Activated CD4-positive, alpha-beta T cell treated with anti-CD3 and anti-CD28 coated beads, Interleukin-2, amount 10 ng/mL, durations not matched to agents 24 days and 14 days (primary cell): ENCODE measurements at regions not wholly inside any gene's neighbourhood (a gene's known extent, or its start where the extent isn't known, plus 50 kb on each side); places are given as distances from the start of the nearest gene placed in this dataset.

Source experiments
- DNase-seq: peaks from one replicate; pipeline ENCODE4 v3.0.0; 2022
- H3K27ac Mint-ChIP-seq: one replicate; pipeline ENCODE4 v1.8.0; 2022; ENCODE audit warnings: mild to moderate bottlenecking, mixed read lengths
- H3K27me3 Mint-ChIP-seq: one replicate; pipeline ENCODE4 v1.8.0; 2022; ENCODE audit warnings: mixed read lengths
- H3K36me3 Mint-ChIP-seq: one replicate; pipeline ENCODE4 v1.8.0; 2022; ENCODE audit warnings: low read depth, mild to moderate bottlenecking, mixed read lengths
- H3K4me1 Mint-ChIP-seq: one replicate; pipeline ENCODE4 v1.8.0; 2021; ENCODE audit warnings: mixed read lengths
- H3K4me3 Mint-ChIP-seq: one replicate; pipeline ENCODE4 v1.8.0; 2022; ENCODE audit warnings: mild to moderate bottlenecking, moderate library complexity, mixed read lengths
- H3K9me3 Mint-ChIP-seq: one replicate; pipeline ENCODE4 v1.8.0; 2021; ENCODE audit warnings: mixed read lengths
- intact Hi-C: fragments of 100-400 bp; cut with micrococcal nuclease; formaldehyde crosslinking; loops from one replicate; pipeline ENCODE4 v1.15.1; 2023

DNA sequence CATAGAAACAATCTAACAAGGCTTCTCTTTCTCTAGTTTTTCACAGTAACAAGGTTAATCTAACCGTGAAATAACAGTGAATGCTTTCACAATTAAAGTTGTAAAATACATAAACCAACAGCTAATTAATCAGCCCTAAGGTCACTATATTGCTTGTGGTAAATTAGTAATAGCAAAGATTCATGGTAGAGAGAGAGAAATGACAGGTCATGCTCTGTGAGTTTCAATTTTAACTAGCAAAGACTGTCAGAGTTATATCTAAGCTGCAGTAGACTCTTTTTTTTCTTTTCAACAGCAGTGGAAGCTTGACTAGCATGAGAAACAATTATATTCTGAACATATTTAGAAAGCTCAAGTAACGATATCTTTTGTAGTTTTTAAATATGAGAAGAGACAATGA lies 1068.0 kb downstream of the MAT2B start:
- H3K27ac Mint-ChIP-seq: no peak overlapping the region
- no peaks in the 10 kb centered on the region for H3K36me3 Mint-ChIP-seq
- intact Hi-C loops: no loop called here
- peaks cover 3% of the 10 kb centered on the region for H3K9me3 Mint-ChIP-seq
- H3K4me3 Mint-ChIP-seq: no peak overlapping the region
- no peaks in the 10 kb centered on the region for H3K27me3 Mint-ChIP-seq
- no peaks in the 10 kb centered on the region for H3K4me1 Mint-ChIP-seq
- DNase-seq: no peak

DNA sequence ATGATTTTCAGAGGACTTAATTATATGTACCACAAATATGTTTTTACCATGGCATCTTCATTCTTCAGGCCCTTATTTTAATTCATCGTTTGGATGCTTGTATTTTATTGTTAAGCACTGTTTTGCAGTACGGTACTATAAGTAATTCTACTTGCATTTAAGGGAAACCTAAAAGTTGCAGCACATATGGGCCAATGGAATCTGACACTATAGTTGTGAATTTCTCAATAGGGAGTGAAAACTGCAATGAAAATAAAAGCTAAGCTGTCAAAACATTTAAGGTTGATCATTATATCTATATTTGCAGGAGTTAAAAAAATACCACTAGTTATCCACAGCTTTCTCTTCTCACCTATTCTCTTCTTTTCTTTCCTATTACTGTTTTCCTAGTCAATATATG lies 1071.8 kb downstream of the MAT2B start:
- no peak overlapping the region for H3K27ac Mint-ChIP-seq
- no peaks in the 10 kb centered on the region for H3K9me3 Mint-ChIP-seq
- H3K27me3 Mint-ChIP-seq: no peaks in the 10 kb centered on the region
- H3K4me1 Mint-ChIP-seq: no peaks in the 10 kb centered on the region
- no peak overlapping the region for H3K4me3 Mint-ChIP-seq
- intact Hi-C loops: no loop called here
- no peak for DNase-seq
- H3K36me3 Mint-ChIP-seq: no peaks in the 10 kb centered on the region

DNA sequence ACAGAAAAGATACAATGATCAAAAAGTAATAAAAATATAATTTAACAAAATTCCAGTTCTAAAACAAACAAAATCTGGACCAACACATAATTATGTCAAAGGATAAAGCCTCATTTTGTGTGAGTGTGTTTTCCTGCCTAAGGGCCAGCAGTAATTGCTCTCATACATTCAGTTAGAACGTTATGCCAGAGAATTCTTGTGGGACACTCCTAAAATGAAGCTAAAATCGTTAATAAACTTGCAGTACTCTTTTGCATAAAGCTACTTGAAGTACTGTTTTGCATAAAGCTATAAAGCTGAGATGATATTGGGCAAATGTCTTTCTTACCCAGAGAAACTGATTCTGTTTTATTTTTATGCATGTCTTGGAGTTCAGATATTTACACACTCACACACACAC lies 1072.3 kb downstream of the MAT2B start:
- Mint-ChIP-seq H3K27me3 (no peaks in the 10 kb centered on the region), H3K9me3 (no peaks in the 10 kb centered on the region), H3K27ac (no peak overlapping the region), H3K36me3 (no peaks in the 10 kb centered on the region), H3K4me3 (no peak overlapping the region), H3K4me1 (no peaks in the 10 kb centered on the region)
- intact Hi-C loops: no loop called here
- DNase-seq: no peak

DNA sequence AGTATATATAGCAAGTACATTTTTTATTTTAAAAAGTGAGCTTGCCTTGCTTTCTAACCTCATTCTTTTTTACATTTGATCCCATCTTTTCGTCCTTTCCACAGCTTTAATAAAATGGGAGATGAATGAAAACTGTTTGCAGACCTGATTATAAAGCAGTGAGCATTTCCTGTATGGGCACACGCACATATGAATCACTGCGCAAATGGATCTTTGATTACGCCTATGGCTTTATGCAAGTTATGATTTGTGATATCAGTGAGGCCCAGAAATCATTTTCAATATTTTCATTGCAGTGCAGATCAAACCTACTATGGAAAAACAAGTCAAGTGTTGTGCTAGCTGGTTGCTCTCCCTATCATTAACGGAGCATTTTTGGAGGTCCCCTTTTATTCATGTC lies 1073.0 kb downstream of the MAT2B start:
- Mint-ChIP-seq H3K27me3 (no peaks in the 10 kb centered on the region), H3K4me3 (no peak overlapping the region), H3K9me3 (no peaks in the 10 kb centered on the region), H3K36me3 (no peaks in the 10 kb centered on the region), H3K4me1 (no peaks in the 10 kb centered on the region), H3K27ac (no peak overlapping the region)
- intact Hi-C loops: no loop called here
- no peak for DNase-seq

DNA sequence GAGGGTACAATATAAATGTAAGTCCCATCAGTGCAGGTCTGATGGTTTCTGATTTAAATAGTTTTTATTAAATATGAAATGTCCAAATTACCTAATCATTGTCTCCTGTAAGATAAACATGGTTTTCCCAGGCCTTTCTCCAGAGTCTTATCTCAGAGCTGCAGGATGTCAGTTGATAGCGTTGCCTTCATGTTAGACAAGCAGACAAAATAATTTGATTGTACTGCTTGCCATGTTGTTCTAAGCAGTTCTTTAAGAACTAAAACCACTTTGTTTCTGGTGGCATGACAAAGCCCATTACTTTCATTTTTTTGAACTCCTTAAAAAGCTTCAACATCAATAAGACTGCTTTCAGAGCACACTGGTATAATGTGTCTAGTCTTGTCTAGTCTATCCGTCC lies 1073.5 kb downstream of the MAT2B start:
- H3K27ac Mint-ChIP-seq: no peak overlapping the region
- intact Hi-C loops: no loop called here
- no peaks in the 10 kb centered on the region for H3K9me3 Mint-ChIP-seq
- H3K27me3 Mint-ChIP-seq: no peaks in the 10 kb centered on the region
- no peaks in the 10 kb centered on the region for H3K36me3 Mint-ChIP-seq
- no peak for DNase-seq
- no peak overlapping the region for H3K4me3 Mint-ChIP-seq
- no peaks in the 10 kb centered on the region for H3K4me1 Mint-ChIP-seq

DNA sequence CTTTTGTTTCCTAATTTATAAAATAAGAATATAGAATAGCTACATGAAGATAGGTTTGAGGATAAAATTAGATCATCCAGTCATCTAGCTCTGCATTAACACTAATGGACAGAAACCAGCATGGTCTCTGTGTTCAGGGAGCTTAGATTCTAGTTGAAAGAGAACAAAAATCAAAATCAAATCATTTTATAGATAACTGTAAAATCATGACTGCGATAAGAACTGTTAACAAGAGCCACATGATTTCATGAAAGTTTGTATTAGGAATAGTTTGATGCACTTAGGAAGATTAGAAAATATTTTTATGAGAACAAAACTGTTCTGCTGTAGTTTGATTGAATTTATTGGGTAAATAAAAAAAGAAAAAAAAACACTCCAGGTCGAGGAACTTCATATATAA lies 1074.7 kb downstream of the MAT2B start:
- intact Hi-C loops: no loop called here
- Mint-ChIP-seq H3K36me3 (no peaks in the 10 kb centered on the region), H3K4me3 (no peak overlapping the region), H3K27ac (no peak overlapping the region), H3K9me3 (no peaks in the 10 kb centered on the region), H3K27me3 (no peaks in the 10 kb centered on the region), H3K4me1 (no peaks in the 10 kb centered on the region)
- no peak for DNase-seq

DNA sequence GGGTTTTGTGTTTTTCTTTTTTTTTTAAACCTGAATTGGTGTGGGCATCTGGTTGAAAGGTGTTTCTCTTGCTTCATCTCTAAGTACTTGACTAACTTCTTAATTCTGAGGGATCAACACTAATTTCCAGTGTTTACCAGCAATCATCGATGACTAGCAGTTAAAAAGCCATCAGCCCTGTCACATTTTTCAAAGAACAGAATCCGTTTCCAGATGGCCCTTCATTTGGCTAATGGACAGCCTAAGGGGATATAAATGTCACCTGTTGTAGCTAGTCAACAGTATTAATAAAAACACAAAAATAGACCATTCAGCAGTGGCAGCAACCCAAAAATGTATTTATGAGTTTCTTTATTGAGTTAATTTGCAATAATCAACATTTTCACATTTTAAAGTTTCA lies 1076.5 kb downstream of the MAT2B start:
- intact Hi-C loops: no loop called here
- H3K4me1 Mint-ChIP-seq: no peaks in the 10 kb centered on the region
- DNase-seq: no peak
- H3K9me3 Mint-ChIP-seq: no peaks in the 10 kb centered on the region
- no peaks in the 10 kb centered on the region for H3K27me3 Mint-ChIP-seq
- H3K4me3 Mint-ChIP-seq: no peak overlapping the region
- H3K36me3 Mint-ChIP-seq: no peaks in the 10 kb centered on the region
- no peak overlapping the region for H3K27ac Mint-ChIP-seq

DNA sequence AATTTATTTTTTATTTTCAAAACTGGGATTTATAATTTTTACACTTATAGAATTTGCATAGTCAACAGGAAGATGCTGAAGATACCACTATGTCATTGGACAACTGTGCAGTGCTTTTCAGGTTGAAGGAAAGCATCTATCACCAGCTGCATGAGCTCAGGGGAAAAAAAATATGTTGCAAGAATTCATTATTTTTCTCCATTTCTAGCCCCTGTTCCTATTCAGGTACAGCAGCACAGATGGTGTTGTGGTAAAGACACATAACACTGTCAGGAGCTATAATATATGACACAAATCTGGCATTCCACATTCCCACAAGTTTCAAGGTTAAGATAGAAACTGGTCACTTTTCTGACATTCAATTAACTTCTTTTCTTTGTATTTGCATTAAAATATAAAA lies 1088.6 kb downstream of the MAT2B start:
- Mint-ChIP-seq H3K27me3 (no peaks in the 10 kb centered on the region), H3K4me3 (no peak overlapping the region), H3K4me1 (no peaks in the 10 kb centered on the region), H3K36me3 (no peaks in the 10 kb centered on the region), H3K27ac (no peak overlapping the region), H3K9me3 (no peaks in the 10 kb centered on the region)
- DNase-seq: no peak
- intact Hi-C loops: no loop called here

DNA sequence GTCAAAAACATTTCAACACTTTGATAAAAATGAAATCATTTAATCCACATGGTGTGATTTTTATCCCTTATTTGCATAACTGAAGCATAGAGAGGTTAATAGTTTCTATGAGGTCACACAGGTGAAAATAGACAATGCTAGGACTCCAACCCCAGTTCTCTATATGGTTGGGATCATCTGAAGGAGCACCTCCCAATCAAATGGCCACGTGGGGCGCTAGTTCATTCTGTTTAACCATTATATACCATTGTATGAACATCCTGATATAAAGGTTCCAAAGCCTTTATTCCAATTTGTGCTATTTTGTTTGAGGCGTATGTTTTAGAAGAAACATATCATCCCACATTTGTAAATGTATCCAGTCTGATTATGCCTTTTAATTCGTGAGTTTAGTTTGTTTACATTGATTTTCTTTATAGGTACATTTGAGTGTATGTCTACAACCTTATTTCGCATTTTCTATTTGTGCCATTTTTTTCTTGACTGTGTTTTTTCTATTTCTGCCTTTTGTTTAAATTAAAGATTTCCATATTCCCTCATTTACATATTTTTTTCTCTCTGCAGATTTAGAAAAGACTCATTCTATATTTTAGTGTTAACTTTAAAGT lies 1092.0 kb downstream of the MAT2B start:
- H3K27me3 Mint-ChIP-seq: no peaks in the 10 kb centered on the region
- no peaks in the 10 kb centered on the region for H3K9me3 Mint-ChIP-seq
- intact Hi-C loops: no loop called here
- DNase-seq: no peak
- no peak overlapping the region for H3K27ac Mint-ChIP-seq
- H3K4me1 Mint-ChIP-seq: no peaks in the 10 kb centered on the region
- H3K4me3 Mint-ChIP-seq: no peak overlapping the region
- H3K36me3 Mint-ChIP-seq: no peaks in the 10 kb centered on the region

DNA sequence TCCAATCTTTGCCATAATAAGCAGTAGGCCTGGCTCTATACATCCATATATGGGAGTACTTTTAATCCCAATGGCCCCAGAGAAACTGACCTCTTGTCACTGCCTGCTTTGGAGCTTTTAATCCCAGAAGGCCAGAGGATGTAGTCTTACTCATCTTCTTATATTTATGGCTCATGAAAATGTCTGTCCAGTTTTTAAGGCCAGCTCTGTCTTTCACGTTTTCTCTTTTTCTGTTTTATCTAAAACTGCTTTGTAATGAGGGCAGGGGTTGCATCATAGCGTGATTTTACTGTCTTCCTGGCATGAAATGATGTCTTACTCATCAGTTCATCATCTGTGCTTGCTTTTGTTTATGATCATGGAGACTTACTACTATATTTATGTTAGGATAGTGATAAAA lies 1094.9 kb downstream of the MAT2B start:
- Mint-ChIP-seq H3K27me3 (no peaks in the 10 kb centered on the region), H3K9me3 (no peaks in the 10 kb centered on the region), H3K4me3 (no peak overlapping the region), H3K4me1 (no peaks in the 10 kb centered on the region), H3K36me3 (no peaks in the 10 kb centered on the region), H3K27ac (no peak overlapping the region)
- intact Hi-C loops: no loop called here
- no peak for DNase-seq

DNA sequence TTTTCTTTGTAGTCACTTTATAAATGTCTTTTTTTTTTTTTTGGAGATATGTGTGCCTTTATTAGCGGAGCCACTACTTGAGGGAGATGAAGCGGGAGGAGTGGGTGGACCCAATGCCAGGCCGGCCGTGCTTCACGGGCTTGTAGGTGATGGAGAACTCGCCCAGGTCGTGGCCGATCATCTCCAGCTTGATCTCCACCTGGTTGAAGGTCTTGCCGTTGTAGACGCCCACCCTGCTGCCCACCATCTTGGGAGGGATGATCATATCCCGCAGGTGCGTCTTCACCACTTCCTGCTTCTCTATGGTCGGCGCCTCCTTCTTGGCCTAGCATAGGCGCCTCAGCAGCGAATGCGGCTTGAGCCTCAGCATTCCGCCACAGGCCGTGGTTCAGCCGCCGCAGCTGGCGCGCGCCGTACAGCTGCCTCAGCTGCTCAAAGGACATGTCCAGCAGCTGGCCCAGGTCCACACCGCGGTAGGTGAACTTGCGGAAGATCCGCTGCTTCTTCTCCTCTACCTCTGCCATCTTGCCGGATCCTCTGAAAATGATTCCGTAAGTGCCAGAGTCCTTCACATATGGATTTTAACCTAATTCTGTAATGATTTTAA lies 1095.6 kb downstream of the MAT2B start:
- Mint-ChIP-seq H3K27me3 (no peaks in the 10 kb centered on the region), H3K4me1 (no peaks in the 10 kb centered on the region), H3K9me3 (no peaks in the 10 kb centered on the region), H3K4me3 (no peak overlapping the region), H3K36me3 (no peaks in the 10 kb centered on the region), H3K27ac (no peak overlapping the region)
- intact Hi-C loops: no loop called here
- DNase-seq: no peak

DNA sequence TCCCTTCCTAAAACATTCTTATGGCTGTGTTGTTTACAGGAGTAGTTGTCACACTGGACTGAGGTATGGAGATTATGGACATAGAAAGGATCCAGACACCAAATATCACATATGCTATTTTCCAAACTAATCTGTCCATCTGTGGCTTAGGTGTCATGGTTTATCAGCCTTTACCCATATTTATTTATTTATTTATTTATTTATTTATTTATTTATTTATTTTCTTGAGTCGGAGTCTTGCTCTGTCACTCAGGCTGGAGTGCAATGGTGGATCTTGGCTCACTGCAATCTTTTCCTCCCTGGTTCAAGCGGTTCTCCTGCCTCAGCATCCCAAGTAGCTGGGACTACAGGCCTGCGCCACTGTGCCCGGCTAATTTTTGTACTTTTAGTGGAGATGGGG lies 1103.1 kb downstream of the MAT2B start:
- H3K27me3 Mint-ChIP-seq: no peaks in the 10 kb centered on the region
- H3K27ac Mint-ChIP-seq: no peak overlapping the region
- H3K36me3 Mint-ChIP-seq: no peaks in the 10 kb centered on the region
- no peak overlapping the region for H3K4me3 Mint-ChIP-seq
- intact Hi-C loops: no loop called here
- DNase-seq: no peak
- H3K4me1 Mint-ChIP-seq: no peaks in the 10 kb centered on the region
- H3K9me3 Mint-ChIP-seq: peaks cover 3% of the 10 kb centered on the region

DNA sequence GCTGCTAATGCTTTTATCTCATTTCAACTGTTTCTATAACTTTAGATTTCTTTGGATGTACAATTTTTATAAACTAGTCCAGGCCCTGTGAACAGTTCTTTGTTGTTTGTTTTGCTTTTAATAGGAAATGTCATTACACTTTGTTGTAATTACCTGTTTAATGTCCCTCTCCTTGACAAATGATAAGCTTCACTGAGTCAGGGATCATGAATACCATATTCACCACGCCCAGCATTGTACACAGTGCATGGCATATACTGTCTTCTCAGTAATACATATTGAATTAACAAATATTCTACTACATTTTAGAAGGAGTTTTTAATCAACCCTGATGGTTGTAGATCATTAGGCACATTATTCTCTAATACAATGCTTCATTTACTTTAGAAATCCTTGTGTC lies 1105.0 kb downstream of the MAT2B start:
- no peak overlapping the region for H3K27ac Mint-ChIP-seq
- H3K9me3 Mint-ChIP-seq: peaks cover 3% of the 10 kb centered on the region
- DNase-seq: no peak
- intact Hi-C loops: no loop called here
- H3K4me1 Mint-ChIP-seq: no peaks in the 10 kb centered on the region
- H3K4me3 Mint-ChIP-seq: no peak overlapping the region
- H3K36me3 Mint-ChIP-seq: no peaks in the 10 kb centered on the region
- H3K27me3 Mint-ChIP-seq: no peaks in the 10 kb centered on the region

DNA sequence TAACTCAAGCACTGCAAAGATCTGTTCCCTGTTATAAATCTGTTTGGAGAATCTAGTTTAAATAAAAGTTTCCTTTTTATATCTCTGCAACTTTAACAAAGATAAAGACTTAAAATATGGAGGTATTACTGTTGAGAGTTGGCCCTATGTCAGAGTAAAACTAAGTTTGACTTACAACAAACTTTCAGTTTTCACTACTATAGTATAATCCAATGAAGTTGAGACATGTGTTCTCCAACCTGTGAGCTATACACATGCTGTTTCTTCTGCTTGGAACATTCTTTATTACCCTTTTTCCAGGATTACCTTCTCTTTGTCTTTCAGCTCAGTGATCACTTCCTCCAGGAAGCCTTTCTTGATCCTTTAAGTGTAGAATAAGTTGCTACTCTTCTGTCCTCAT lies 1109.3 kb downstream of the MAT2B start:
- Mint-ChIP-seq H3K36me3 (no peaks in the 10 kb centered on the region), H3K9me3 (no peaks in the 10 kb centered on the region), H3K4me3 (no peak overlapping the region), H3K27ac (no peak overlapping the region), H3K27me3 (no peaks in the 10 kb centered on the region), H3K4me1 (no peaks in the 10 kb centered on the region)
- DNase-seq: no peak
- intact Hi-C loops: no loop called here

DNA sequence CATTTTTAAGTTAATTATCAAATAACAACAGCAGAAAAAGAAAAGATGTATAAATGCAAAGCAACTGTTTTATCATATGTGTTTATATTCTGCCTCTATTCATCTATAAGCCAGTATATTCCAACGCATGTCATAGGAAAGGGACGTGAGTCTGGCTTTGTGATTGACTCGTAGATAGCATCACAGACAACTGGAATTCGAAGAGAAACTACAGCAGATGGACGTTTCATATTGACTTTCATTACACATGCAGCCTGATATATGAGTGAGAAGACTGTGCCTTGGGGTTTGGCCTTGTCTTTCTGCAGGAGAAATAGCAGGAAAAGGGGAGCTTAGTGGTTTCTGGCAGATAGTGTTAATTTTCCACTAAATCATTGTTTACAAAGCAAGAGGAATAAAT lies 1111.9 kb downstream of the MAT2B start:
- intact Hi-C loops: no loop called here

More for the DNA sequence above, 1111.9 kb downstream of the MAT2B start:
- Mint-ChIP-seq H3K36me3 (no peaks in the 10 kb centered on the region), H3K4me1 (no peaks in the 10 kb centered on the region), H3K4me3 (no peak overlapping the region), H3K9me3 (no peaks in the 10 kb centered on the region), H3K27ac (no peak overlapping the region), H3K27me3 (no peaks in the 10 kb centered on the region)
- no peak for DNase-seq
